ENCODE measurements at regions not wholly inside any gene's neighbourhood (a gene's known extent, or its start where the extent isn't known, plus 50 kb on each side); places are given as distances from the start of the nearest gene placed in this dataset.

- H3K9me3 ChIP-seq = no peaks in the 10 kb centered on the region
- H3K4me3 ChIP-seq = no peak overlapping the region
- no peaks in the 10 kb centered on the region for H3K27me3 ChIP-seq
- no peaks in the 10 kb centered on the region for H3K36me3 ChIP-seq
- DNase-seq = no peak
These were observed 382.7 kb upstream of the RNF32 start for GRCh38 chr7:156257904-156258303.

GRCh38 chr7:156255635-156256034 is 384.9 kb upstream of the RNF32 start:
- no peak overlapping the region for H3K4me3 ChIP-seq
- no peaks in the 10 kb centered on the region for H3K27me3 ChIP-seq
- DNase-seq = no peak
- no peaks in the 10 kb centered on the region for H3K9me3 ChIP-seq
- no peaks in the 10 kb centered on the region for H3K36me3 ChIP-seq

GRCh38 chr7:156251861-156252260 is 388.7 kb upstream of the RNF32 start:
- no peak overlapping the region for H3K4me3 ChIP-seq
- H3K36me3 ChIP-seq = no peaks in the 10 kb centered on the region
- H3K27me3 ChIP-seq = no peaks in the 10 kb centered on the region
- H3K9me3 ChIP-seq = no peaks in the 10 kb centered on the region
- no peak for DNase-seq

GRCh38 chr7:156240532-156240931 is 400.0 kb upstream of the RNF32 start:
- DNase-seq = no peak
- no peaks in the 10 kb centered on the region for H3K9me3 ChIP-seq
- H3K27me3 ChIP-seq = no peaks in the 10 kb centered on the region
- no peaks in the 10 kb centered on the region for H3K36me3 ChIP-seq
- H3K4me3 ChIP-seq = no peak overlapping the region

- no peaks in the 10 kb centered on the region for H3K36me3 ChIP-seq
- no peaks in the 10 kb centered on the region for H3K27me3 ChIP-seq
- no peak for DNase-seq
- no peaks in the 10 kb centered on the region for H3K9me3 ChIP-seq
- H3K4me3 ChIP-seq = no peak overlapping the region
These were observed 402.0 kb upstream of the RNF32 start for GRCh38 chr7:156238366-156239133.

DNA sequence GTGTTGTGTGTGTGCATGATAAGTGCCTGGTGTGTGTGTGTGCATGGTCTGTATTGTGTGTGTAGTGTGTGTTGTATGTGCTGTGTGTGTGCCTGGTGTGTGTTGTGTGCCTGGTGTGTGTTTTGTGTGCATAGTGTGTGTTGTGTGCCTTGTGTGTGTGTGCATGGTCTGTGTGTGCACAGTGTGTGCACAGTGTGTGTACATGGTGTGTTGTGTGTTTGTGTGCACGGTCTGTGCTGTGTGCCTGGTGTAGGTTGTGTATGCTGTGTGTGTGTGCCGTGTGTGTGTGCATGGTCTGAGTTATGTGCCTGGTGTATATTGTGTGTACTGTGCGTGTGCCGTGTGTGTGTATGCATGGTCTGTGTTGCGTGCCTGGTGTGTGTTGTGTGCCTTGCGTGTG is 403.0 kb upstream of the RNF32 start:
- H3K27me3 ChIP-seq = no peaks in the 10 kb centered on the region
- no peaks in the 10 kb centered on the region for H3K9me3 ChIP-seq
- no peak for DNase-seq
- H3K4me3 ChIP-seq = no peak overlapping the region
- H3K36me3 ChIP-seq = no peaks in the 10 kb centered on the region

DNA sequence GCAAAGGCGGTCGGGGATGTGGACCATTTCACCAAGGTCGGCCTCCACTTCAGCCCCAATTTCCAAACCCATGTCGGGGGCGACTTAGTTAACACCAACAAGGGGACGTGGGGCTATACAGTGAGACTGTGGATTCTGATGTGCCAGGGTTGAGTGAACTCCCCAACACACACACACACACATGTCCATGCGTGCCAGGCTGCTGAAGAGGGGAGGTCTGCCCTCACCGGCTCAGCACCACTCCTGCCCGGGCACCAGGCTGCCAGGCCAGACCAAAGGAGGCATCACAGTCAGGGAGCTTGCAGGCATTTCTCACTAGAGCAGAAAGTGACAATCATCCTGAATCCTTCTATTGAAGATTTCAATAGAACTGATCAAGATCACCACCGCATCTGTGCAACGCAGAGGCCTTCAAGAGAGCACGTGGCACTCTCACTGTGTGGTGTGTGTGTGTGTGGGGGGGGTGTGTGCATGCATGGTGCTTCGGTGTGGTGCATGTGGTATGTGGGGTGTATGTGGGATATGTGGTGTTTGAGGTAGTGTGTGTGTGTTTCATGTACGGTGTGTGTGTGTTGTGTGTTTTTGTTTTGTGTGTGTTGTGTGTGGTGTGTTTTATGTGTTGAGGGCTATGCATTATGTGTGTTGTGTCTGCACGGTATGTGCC is 403.5 kb upstream of the RNF32 start:
- no peaks in the 10 kb centered on the region for H3K36me3 ChIP-seq
- H3K27me3 ChIP-seq = no peaks in the 10 kb centered on the region
- no peak for DNase-seq
- H3K9me3 ChIP-seq = no peaks in the 10 kb centered on the region
- no peak overlapping the region for H3K4me3 ChIP-seq

DNA sequence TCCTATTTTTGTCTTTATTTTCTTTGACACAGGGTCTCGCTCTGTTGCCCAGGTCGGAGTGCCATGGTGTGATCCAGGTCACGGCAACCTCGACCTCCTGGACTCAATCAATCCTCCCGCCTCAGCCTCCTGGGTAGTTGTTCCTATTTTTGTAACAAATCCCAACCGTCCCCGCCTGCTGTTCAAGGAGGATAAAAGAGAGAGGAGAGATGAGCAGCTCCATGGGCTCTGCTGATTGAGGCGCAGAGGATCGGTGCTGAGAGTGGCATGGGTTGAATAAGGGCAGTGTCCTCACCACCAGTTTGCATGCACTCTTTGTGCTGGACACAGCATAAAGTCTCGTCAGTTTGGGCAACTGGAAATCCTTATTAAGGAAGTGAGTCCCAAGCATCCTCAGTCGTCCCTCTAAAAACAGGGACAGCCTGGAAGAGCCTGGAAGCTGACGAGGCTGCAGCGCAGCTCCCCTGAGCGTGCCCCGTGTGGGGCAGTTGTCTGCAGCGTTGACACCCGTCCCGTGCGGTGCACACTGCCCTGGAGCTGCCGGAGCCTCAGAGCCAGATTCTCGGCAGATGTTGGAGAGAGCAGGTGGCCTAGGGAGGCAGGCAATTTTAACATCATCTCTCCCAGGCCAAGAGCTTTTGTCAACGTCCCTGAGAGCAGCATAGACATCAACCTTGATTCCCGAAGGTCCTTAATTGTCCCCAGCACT is 404.2 kb upstream of the RNF32 start:
- H3K9me3 ChIP-seq = no peaks in the 10 kb centered on the region
- DNase-seq = no peak
- no peaks in the 10 kb centered on the region for H3K27me3 ChIP-seq
- no peak overlapping the region for H3K4me3 ChIP-seq
- no peaks in the 10 kb centered on the region for H3K36me3 ChIP-seq

DNA sequence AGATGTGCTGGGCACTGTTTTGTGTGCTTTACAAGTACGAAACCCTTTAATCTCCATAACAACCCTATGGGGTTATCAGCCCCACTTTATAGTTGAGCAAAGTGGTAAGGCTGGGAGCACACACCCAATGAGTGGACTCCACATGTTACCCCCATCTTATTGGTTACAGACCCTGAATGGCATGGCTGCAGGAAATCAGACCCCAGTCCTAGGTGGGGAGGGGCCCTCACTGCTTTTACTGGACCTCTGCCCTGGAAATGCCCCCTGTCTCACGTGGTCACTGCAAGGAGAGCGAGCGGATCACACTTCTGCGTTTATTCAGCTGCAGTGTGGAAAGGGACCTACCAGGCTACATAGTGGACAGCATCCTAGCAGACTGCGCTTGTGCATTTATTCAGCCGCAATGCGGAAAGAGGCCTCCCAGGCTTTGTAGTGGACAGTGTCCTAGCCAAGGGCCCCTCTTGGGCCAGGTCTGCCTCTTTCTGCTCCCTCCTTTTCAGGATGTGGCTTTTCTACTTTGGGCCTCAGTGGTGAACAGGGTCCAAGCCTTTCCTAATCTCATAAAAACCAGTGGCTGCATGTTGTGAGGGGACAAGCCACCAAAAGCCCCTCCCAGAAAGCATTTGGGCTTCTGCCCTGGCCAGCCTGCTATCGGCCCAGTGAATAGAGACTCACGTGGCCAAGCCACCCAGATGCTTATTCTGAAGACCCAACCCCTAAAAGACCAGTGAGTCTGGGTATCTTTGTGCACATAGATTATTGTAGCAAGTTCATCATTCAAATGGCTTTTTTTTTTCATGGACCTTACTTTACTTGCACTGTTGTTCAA is 405.7 kb upstream of the RNF32 start:
- Histone ChIP-seq H3K4me3 (no peak overlapping the region), H3K9me3 (no peaks in the 10 kb centered on the region), H3K27me3 (no peaks in the 10 kb centered on the region), H3K36me3 (no peaks in the 10 kb centered on the region)
- no peak for DNase-seq

DNA sequence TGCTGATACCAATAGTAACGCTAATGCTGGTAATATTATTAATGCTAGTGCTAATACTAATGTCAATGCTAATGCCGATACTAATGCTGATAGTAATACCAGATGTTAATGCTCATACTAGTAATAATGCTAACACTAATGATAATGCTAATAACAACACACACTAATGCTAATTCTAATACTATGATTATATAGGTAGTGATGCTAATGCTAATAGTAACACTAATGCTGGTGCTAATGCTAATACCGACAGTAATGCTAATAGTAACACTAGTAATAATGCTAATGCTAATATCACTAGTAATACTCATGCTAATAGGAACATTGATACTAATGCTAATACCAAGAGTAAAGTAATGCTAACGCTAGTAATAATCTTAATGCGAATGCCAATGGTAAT is 406.4 kb upstream of the RNF32 start:
- Histone ChIP-seq H3K36me3 (no peaks in the 10 kb centered on the region), H3K27me3 (no peaks in the 10 kb centered on the region), H3K4me3 (no peak overlapping the region), H3K9me3 (no peaks in the 10 kb centered on the region)
- DNase-seq = no peak

GRCh38 chr7:156232931-156233705 is 407.5 kb upstream of the RNF32 start:
- Histone ChIP-seq H3K4me3 (no peak overlapping the region), H3K36me3 (no peaks in the 10 kb centered on the region), H3K27me3 (no peaks in the 10 kb centered on the region), H3K9me3 (no peaks in the 10 kb centered on the region)
- DNase-seq = no peak

DNA sequence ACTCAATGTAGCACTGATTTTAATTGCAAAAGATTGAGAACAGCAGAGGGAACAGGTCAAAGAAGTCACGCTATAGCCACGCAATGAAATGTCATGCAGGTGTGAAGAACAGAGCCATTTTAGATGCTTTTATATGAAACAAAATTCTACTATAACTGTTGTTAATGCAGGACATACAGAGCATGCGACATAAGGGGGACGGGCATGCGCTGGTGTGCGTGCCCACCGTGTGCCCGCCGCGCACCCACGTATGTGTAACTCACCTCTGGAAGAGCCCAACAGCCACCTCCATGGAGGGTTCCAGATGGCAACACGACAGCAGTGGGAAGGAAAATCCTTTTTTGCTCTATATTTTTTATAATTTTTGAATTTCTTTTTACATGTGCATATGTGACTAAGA is 410.0 kb upstream of the RNF32 start:
- no peak for DNase-seq
- no peak overlapping the region for H3K4me3 ChIP-seq
- no peaks in the 10 kb centered on the region for H3K27me3 ChIP-seq
- no peaks in the 10 kb centered on the region for H3K36me3 ChIP-seq
- H3K9me3 ChIP-seq = no peaks in the 10 kb centered on the region

DNA sequence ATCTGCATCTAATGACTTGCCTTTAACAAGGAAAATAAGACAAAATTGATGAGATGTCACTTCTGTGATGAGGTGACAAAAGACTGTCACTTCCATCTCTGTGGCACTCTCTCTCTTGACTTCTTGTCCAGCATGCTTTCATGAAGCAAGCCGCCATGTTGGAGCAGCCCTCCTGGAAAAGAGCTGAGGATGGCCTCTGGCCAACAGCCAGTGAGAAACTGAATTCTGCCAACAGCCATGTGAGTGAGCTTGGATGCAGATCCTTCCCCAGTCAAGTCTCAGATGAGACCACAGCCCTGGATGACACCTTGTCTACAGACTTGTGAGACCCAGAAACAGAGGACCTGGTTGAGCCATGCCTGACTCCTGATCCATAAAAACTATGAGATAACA is 412.6 kb upstream of the SHH start:
- no peaks in the 10 kb centered on the region for H3K27me3 ChIP-seq
- H3K4me3 ChIP-seq = no peak overlapping the region
- no peak for DNase-seq
- no peaks in the 10 kb centered on the region for H3K36me3 ChIP-seq
- H3K9me3 ChIP-seq = no peaks in the 10 kb centered on the region

DNA sequence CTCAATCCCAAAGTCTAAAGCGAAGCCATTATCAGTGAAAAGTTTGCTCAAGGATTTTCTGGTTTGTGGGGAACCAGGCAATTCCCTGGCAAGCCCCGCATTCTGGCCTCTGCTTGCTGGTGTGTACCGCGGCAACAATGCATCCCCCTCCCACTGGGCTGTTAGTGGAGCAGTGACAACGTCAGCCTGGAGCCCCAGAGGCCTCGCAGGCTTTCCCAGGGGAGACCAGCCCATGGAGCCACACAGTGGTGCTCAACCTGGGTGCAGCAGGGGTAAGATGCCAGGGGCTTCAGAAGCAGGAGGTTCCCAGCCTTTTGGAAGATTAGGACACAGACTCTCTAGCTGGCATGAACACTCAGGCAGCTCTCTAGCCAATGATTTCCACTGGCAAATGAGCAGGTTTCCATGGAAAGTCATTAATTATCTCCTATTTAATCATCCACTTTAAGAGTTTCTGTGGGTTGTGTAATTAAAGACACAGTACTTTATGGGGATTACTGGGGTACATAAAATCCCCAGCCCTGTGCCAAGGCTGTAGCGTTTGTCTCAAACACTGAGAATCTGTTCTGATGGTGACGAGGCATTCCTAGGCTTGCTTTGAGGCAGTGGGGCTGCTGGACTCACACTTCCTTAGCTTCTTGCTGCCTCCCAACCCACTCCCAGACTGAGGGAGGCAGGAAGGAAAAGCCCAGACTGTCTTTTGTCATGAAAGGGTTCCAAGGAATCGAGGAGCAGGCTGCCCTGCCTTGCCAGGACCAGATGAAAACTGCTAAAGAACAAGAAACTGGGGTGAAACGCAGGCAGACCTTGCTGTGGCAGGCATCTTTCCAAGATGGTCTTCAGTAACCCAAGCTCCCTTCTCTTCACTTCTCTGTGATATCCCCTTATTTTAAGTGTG is 411.9 kb upstream of the SHH start:
- Histone ChIP-seq H3K9me3 (no peaks in the 10 kb centered on the region), H3K27me3 (no peaks in the 10 kb centered on the region), H3K36me3 (no peaks in the 10 kb centered on the region), H3K4me3 (no peak overlapping the region)
- DNase-seq = no peak

DNA sequence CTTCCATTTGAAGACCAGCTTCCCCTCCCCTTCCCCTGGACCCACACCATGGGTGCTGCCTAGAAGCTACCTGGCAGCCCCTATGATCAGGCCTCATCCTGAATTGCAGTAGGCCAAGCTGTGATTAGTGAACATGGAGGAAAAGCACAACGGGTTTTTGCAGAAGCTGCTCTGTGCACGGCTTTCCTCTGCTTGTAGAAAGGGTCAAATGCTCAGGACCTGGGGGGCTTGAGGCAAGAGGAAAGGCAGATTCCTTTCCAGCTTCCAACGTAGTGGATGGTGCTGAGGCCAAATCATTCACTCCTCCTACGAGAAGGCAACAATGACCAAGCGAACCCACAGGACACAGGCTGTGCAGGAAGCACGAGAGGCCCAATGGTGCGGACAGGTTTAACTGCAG is 410.3 kb upstream of the SHH start:
- Histone ChIP-seq H3K4me3 (no peak overlapping the region), H3K27me3 (no peaks in the 10 kb centered on the region), H3K9me3 (no peaks in the 10 kb centered on the region), H3K36me3 (no peaks in the 10 kb centered on the region)
- no peak for DNase-seq
